ENCODE measurements at regions not wholly inside any gene's neighbourhood (a gene's known extent, or its start where the extent isn't known, plus 50 kb on each side); places are given as distances from the start of the nearest gene placed in this dataset.

DNA sequence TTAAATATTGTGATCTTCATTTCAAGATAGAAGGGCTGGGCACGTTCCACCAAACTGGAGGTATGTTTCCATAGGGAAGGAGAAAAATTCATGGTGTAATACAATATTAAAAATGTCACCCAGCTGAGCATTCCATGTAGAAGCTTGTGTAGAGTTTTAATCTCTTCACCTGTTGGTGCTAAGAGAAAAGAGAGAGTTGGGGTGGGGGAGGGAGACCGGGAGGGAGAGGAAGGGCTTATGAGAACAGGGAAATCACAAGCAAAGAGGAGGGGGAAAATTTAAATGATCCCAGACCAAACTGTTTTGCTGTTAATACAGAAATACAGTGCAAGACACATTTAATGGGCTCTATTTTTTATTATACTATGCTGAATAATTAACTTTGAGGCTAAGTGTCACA is 345.8 kb downstream of the ZNF536 start:
- TF ChIP-seq, protein P1, sequence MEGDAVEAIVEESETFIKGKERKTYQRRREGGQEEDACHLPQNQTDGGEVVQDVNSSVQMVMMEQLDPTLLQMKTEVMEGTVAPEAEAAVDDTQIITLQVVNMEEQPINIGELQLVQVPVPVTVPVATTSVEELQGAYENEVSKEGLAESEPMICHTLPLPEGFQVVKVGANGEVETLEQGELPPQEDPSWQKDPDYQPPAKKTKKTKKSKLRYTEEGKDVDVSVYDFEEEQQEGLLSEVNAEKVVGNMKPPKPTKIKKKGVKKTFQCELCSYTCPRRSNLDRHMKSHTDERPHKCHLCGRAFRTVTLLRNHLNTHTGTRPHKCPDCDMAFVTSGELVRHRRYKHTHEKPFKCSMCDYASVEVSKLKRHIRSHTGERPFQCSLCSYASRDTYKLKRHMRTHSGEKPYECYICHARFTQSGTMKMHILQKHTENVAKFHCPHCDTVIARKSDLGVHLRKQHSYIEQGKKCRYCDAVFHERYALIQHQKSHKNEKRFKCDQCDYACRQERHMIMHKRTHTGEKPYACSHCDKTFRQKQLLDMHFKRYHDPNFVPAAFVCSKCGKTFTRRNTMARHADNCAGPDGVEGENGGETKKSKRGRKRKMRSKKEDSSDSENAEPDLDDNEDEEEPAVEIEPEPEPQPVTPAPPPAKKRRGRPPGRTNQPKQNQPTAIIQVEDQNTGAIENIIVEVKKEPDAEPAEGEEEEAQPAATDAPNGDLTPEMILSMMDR (IDR thresholded peaks at IDR 0.05), result no peak
- no peak for TF ChIP-seq POLR2A (IDR thresholded peaks at IDR 0.05)

Measured in body of pancreas (tissue), 4 donors.